ENCODE measurements at regions not wholly inside any gene's neighbourhood (a gene's known extent, or its start where the extent isn't known, plus 50 kb on each side); places are given as distances from the start of the nearest gene placed in this dataset.

- WGBS (ENCODE audit: low lambda C conversion rate) = 72% methylated on average over 4 of the region's 4 CpGs
- POLR2A ChIA-PET = no interaction called here
- CTCF ChIA-PET = no interaction called here
Observed at GRCh38 chr3:35862057-35862456, 222.7 kb downstream of the ARPP21 start.

GRCh38 chr3:35864871-35865270 is 225.5 kb downstream of the ARPP21 start:
- no peaks in the 10 kb centered on the region for H3F3A ChIP-seq (replicated peaks; ENCODE audit: insufficient read depth)
- 68% methylated on average over 2 of the region's 2 CpGs for WGBS (ENCODE audit: low lambda C conversion rate)
- ChIA-PET POLR2A (no interaction called here), CTCF (no interaction called here)
- no peaks in the 10 kb centered on the region for H3K36me3 ChIP-seq (replicated peaks in 1 of 2; ENCODE audit: control insufficient read depth in 1 of 2, insufficient read depth in 2 of 2, low read length in 1 of 2)
- no peaks in the 10 kb centered on the region for H3K27me3 ChIP-seq (ENCODE audit: insufficient read depth)
- H3K79me2 ChIP-seq (ENCODE audit: insufficient read depth) = no peaks in the 10 kb centered on the region
- no peak overlapping the region for H3K4me2 ChIP-seq
- H3K9me3 ChIP-seq = no peaks in the 10 kb centered on the region
- H3K4me1 ChIP-seq (ENCODE audit: control insufficient read depth in 1 of 2, insufficient read depth in 2 of 2, low read depth in 1 of 2, low read length in 1 of 2) = no peaks in the 10 kb centered on the region
- DNase-seq = no peak
- no peak overlapping the region for H3K4me3 ChIP-seq (ENCODE audit: low read depth in 2 of 2, low read length in 1 of 2)
- no peak overlapping the region for H3K27ac ChIP-seq (ENCODE audit: low read depth in 2 of 2, low read length in 1 of 2)
- H2AFZ ChIP-seq (ENCODE audit: low read depth) = no peak overlapping the region
- no peaks in the 10 kb centered on the region for H4K20me1 ChIP-seq (ENCODE audit: insufficient read depth)
- no peaks in the 10 kb centered on the region for H3K9me2 ChIP-seq
- TF ChIP-seq FOXJ3 (CRISPR knock-in tag; IDR thresholded peaks at IDR 0.05) (no peak), RAD21 (IDR thresholded peaks at IDR 0.05; ENCODE audit: low read length) (peak; percentile 20; the same call in 1 of the 2 replicates)
- H3K9ac ChIP-seq = no peak overlapping the region

More at GRCh38 chr3:35862057-35862456, 222.7 kb downstream of the ARPP21 start:
- Histone ChIP-seq H3K27me3 (ENCODE audit: insufficient read depth) (no peaks in the 10 kb centered on the region), H3K4me1 (ENCODE audit: control insufficient read depth in 1 of 2, insufficient read depth in 2 of 2, low read depth in 1 of 2, low read length in 1 of 2) (no peaks in the 10 kb centered on the region), H2AFZ (ENCODE audit: low read depth) (no peak overlapping the region), H3K9ac (no peak overlapping the region), H3K4me3 (ENCODE audit: low read depth in 2 of 2, low read length in 1 of 2) (no peak overlapping the region), H3K36me3 (replicated peaks in 1 of 2; ENCODE audit: control insufficient read depth in 1 of 2, insufficient read depth in 2 of 2, low read length in 1 of 2) (no peaks in the 10 kb centered on the region), H3K9me3 (no peaks in the 10 kb centered on the region), H3K79me2 (ENCODE audit: insufficient read depth) (no peaks in the 10 kb centered on the region), H4K20me1 (ENCODE audit: insufficient read depth) (no peaks in the 10 kb centered on the region), H3K27ac (ENCODE audit: low read depth in 2 of 2, low read length in 1 of 2) (no peak overlapping the region), H3F3A (replicated peaks; ENCODE audit: insufficient read depth) (no peaks in the 10 kb centered on the region), H3K9me2 (no peaks in the 10 kb centered on the region), H3K4me2 (no peak overlapping the region)
- DNase-seq = no peak
- no peak for TF ChIP-seq YY1 (IDR thresholded peaks at IDR 0.05; ENCODE audit: low read depth)
- no peak for TF ChIP-seq TAF1 (IDR thresholded peaks at IDR 0.05; ENCODE audit: borderline replicate concordance, low read depth, low read length)
- no peak for TF ChIP-seq CHD2 (IDR thresholded peaks at IDR 0.05; ENCODE audit: low read length, partially characterized antibody)
- TF ChIP-seq, protein P1, sequence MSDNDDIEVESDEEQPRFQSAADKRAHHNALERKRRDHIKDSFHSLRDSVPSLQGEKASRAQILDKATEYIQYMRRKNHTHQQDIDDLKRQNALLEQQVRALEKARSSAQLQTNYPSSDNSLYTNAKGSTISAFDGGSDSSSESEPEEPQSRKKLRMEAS (IDR thresholded peaks at IDR 0.05; ENCODE audit: low read depth) = no peak
- no peak for TF ChIP-seq NRF1 (IDR thresholded peaks at IDR 0.05; ENCODE audit: low read depth, low read length)
- no peak for TF ChIP-seq JUND (IDR thresholded peaks at IDR 0.05)
- TF ChIP-seq, protein P2, sequence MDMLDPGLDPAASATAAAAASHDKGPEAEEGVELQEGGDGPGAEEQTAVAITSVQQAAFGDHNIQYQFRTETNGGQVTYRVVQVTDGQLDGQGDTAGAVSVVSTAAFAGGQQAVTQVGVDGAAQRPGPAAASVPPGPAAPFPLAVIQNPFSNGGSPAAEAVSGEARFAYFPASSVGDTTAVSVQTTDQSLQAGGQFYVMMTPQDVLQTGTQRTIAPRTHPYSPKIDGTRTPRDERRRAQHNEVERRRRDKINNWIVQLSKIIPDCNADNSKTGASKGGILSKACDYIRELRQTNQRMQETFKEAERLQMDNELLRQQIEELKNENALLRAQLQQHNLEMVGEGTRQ (IDR thresholded peaks at IDR 0.05; ENCODE audit: borderline replicate concordance, low read depth, low read length) = no peak

DNA sequence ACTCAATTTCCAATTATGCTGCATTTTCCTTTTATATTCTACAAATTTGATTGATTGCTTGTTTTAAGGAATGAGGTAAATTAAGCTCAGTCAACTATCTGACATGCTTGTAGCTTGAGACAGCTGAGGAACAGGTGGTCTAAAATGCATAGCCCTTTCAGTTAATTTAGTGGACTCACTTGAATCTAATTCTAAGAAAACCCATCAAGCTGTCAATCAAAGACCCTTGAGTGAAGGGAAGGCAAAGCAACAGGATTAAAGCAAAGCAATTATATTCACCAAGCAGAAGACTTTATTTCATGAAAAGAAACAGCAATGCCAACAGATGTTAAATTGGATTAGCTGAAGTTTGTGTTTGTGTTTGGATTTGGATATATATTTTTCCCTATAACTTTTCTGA is 228.5 kb downstream of the ARPP21 start:
- no peak overlapping the region for H3K4me2 ChIP-seq
- ChIA-PET POLR2A (no interaction called here), CTCF (no interaction called here)
- no peaks in the 10 kb centered on the region for H3K9me2 ChIP-seq
- no peaks in the 10 kb centered on the region for H4K20me1 ChIP-seq (ENCODE audit: insufficient read depth)
- H3K4me3 ChIP-seq (ENCODE audit: low read depth in 2 of 2, low read length in 1 of 2) = no peak overlapping the region
- H3K9me3 ChIP-seq = no peaks in the 10 kb centered on the region
- H3K27ac ChIP-seq (ENCODE audit: low read depth in 2 of 2, low read length in 1 of 2) = no peak overlapping the region
- H3K27me3 ChIP-seq (ENCODE audit: insufficient read depth) = no peaks in the 10 kb centered on the region
- no peaks in the 10 kb centered on the region for H3K36me3 ChIP-seq (replicated peaks in 1 of 2; ENCODE audit: control insufficient read depth in 1 of 2, insufficient read depth in 2 of 2, low read length in 1 of 2)
- DNase-seq = no peak
- no peaks in the 10 kb centered on the region for H3K4me1 ChIP-seq (ENCODE audit: control insufficient read depth in 1 of 2, insufficient read depth in 2 of 2, low read depth in 1 of 2, low read length in 1 of 2)
- H2AFZ ChIP-seq (ENCODE audit: low read depth) = no peak overlapping the region
- H3F3A ChIP-seq (replicated peaks; ENCODE audit: insufficient read depth) = no peaks in the 10 kb centered on the region
- no peaks in the 10 kb centered on the region for H3K79me2 ChIP-seq (ENCODE audit: insufficient read depth)
- H3K9ac ChIP-seq = no peak overlapping the region
- TF ChIP-seq TAF1 (IDR thresholded peaks at IDR 0.05; ENCODE audit: borderline replicate concordance, low read depth, low read length) (no peak), FOXJ3 (CRISPR knock-in tag; IDR thresholded peaks at IDR 0.05) (no peak), SIN3A (IDR thresholded peaks at IDR 0.05; ENCODE audit: borderline replicate concordance, low read depth, low read length) (no peak), RCOR1 (IDR thresholded peaks at IDR 0.05; ENCODE audit: low read length) (no peak), CTCF (IDR thresholded peaks at IDR 0.05) (no peak), IRF3 (IDR thresholded peaks at IDR 0.05; ENCODE audit: low read depth, low read length) (no peak), NRF1 (IDR thresholded peaks at IDR 0.05; ENCODE audit: low read depth, low read length) (no peak), SMC3 (IDR thresholded peaks at IDR 0.05; ENCODE audit: low read depth, low read length) (no peak)
- TF ChIP-seq, protein P3, sequence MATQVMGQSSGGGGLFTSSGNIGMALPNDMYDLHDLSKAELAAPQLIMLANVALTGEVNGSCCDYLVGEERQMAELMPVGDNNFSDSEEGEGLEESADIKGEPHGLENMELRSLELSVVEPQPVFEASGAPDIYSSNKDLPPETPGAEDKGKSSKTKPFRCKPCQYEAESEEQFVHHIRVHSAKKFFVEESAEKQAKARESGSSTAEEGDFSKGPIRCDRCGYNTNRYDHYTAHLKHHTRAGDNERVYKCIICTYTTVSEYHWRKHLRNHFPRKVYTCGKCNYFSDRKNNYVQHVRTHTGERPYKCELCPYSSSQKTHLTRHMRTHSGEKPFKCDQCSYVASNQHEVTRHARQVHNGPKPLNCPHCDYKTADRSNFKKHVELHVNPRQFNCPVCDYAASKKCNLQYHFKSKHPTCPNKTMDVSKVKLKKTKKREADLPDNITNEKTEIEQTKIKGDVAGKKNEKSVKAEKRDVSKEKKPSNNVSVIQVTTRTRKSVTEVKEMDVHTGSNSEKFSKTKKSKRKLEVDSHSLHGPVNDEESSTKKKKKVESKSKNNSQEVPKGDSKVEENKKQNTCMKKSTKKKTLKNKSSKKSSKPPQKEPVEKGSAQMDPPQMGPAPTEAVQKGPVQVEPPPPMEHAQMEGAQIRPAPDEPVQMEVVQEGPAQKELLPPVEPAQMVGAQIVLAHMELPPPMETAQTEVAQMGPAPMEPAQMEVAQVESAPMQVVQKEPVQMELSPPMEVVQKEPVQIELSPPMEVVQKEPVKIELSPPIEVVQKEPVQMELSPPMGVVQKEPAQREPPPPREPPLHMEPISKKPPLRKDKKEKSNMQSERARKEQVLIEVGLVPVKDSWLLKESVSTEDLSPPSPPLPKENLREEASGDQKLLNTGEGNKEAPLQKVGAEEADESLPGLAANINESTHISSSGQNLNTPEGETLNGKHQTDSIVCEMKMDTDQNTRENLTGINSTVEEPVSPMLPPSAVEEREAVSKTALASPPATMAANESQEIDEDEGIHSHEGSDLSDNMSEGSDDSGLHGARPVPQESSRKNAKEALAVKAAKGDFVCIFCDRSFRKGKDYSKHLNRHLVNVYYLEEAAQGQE (IDR thresholded peaks at IDR 0.05; ENCODE audit: low read depth, low read length) = no peak
